ENCODE measurements at regions not wholly inside any gene's neighbourhood (a gene's known extent, or its start where the extent isn't known, plus 50 kb on each side); places are given as distances from the start of the nearest gene placed in this dataset.

- TF ChIP-seq POLR2AphosphoS5 (IDR thresholded peaks at IDR 0.05; ENCODE audit: low read depth, low read length) (no peak), POLR2A (IDR thresholded peaks at IDR 0.05; ENCODE audit: low read depth, low read length) (no peak)
These were observed 280.9 kb upstream of the AKR1E2 start for GRCh38 chr10:4545062-4545461.

Data from GM12892 (cell line).